Nucleus accumbens (tissue), 56 donors: ENCODE measurements at regions not wholly inside any gene's neighbourhood (a gene's known extent, or its start where the extent isn't known, plus 50 kb on each side); places are given as distances from the start of the nearest gene placed in this dataset.

ENCODE experiments used
- DNase-seq, 56 donors: peaks; one replicate each; lab custom pipeline; 2025; lab: John Stamatoyannopoulos, UW

GRCh38 chr14:44309331-44309730 lies 197.8 kb downstream of the FSCB start:
- DNase-seq: no peak

DNA sequence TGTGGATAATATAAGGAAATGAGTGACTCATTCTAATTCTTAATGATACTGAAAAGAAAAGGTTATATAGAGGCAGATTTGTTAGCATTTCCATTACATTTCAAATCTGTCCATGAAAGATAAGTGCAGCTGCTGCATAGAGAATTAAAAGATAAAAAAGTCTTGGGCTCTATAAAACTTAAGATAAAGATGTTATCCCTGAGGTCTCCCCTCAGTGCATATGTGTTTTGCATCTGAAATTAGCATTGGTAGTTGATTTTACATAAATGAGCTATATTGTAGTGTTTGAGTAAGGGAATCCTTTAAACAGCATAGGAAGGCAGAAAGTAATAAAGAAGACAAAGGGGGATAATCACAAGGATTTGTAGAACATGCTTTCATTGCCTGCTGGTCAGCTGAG lies 206.2 kb downstream of the FSCB start:
- no peak for DNase-seq

GRCh38 chr14:44297437-44297836 lies 209.6 kb downstream of the FSCB start:
- no peak for DNase-seq

- no peak for DNase-seq
These were observed 215.6 kb downstream of the FSCB start for GRCh38 chr14:44291366-44291915.

GRCh38 chr14:44287858-44288257 lies 219.2 kb downstream of the FSCB start:
- no peak for DNase-seq

DNA sequence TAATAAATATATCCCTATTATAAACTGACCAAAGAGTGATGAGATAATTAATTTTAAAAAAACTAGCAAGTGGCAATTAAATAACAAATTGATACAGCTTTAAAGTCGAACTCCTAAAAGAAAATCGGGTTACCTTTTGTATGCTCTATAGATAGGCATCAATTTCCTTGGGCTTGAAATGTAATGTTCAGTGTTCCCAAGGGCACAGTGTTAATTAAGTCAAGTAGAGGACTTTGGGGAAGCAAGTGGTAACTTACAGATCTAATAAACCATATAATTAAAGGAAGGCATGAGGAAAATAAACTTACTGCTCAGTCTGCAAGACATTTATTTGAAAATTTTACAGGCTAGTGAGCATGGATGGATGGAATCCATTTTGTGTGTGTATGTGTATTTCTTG lies 220.9 kb downstream of the FSCB start:
- DNase-seq: no peak

GRCh38 chr14:44283836-44284235 lies 223.2 kb downstream of the FSCB start:
- DNase-seq: no peak

- DNase-seq: no peak
These were observed 227.7 kb downstream of the FSCB start for GRCh38 chr14:44279357-44279756.

DNA sequence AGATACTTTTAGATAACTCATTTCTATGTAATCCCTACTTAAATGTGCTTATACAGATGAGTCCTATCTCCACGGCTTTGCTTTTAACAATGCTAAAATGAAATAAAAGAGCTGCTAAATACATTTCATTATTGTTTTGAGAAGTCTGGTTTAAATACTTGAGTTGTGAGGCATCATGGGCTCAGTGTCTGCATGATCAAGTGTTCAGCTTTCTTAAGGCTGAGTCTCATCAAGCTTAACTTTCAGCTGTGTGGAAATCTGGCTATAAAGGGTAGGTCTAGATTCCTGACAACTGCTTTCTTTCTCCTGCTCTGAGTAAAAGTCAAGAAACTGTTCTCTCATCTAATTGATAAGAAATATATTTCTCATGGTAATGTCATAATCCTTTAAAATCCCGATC lies 235.4 kb downstream of the FSCB start:
- no peak for DNase-seq

DNA sequence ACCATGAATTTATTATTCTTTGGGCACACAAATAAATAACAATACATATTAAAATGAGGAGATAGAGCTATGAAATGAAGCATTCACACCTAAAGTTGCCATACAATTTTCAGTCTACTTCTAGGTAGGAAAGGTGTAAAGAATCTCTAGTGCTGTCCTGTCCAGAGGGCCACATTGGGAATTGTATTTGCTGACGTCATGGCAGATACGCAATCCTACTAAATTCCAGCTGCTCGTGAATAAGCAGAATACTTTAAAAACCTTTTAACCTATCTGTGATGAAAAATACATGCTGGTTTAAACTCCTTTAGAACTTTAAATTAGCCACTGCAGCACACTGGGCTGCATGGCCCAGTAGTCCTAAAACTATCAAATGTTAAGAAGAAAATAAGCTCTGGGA lies 236.1 kb downstream of the FSCB start:
- no peak for DNase-seq

GRCh38 chr14:44265246-44265645 lies 241.8 kb downstream of the FSCB start:
- DNase-seq: no peak

DNA sequence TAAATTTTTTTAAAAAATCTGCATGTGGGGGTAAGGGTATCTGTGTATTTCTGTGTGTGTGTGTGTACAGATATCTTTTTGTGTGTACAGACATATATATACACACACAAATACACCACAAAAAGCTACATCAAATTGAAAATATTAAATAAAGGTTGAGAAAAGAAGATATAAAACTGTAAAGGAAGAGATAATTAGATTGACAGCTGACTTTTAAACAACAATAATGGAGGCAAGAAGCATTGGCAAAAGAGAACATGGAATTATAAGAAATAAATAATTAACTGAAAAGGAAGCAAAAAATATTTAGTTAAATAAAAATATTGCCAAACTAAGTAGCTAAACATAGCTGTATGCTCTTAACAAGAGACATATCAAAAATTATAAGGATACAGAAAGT lies 291.4 kb downstream of the FSCB start:
- DNase-seq: no peak

GRCh38 chr14:44211718-44212117 lies 295.4 kb downstream of the FSCB start:
- DNase-seq: no peak

- no peak for DNase-seq
These were observed 302.8 kb downstream of the FSCB start for GRCh38 chr14:44204061-44204835.

DNA sequence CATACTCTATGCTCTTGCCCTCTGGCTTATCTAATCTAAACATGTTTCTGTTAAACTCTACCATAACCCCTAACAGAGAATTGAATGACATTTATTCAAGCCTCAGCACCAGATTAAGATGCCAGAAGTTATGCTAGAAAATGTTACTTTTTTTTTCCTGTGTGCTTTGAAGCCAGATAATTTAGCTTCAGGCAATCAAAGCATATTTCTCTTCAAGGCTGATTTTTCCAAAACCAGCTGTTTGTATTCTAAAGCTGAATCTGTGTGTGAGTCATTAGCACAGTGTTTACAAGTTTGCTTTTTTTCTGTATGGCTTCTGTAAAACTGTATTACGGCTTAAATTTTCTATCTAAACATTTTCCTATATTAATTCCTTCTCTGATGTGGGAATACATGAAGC lies 326.1 kb downstream of the FSCB start:
- no peak for DNase-seq

DNA sequence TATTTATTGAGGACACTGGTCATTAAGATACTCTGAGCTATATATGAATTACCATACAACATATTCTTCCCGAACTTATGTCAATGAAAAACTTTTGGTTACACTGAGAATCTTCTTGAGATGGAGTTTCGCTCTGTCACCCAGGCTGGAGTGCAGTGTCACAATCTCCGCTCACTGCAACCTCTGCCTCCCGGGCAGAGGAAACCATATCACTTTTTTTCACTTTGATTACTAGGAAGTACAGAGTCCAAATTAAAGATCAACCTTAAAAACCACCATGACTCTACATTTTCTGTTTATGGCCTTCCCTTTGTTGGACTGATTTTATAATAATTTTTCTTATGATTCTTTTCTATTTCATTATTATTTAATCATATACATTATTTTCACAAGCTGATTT lies 336.5 kb downstream of the FSCB start:
- DNase-seq: no peak

DNA sequence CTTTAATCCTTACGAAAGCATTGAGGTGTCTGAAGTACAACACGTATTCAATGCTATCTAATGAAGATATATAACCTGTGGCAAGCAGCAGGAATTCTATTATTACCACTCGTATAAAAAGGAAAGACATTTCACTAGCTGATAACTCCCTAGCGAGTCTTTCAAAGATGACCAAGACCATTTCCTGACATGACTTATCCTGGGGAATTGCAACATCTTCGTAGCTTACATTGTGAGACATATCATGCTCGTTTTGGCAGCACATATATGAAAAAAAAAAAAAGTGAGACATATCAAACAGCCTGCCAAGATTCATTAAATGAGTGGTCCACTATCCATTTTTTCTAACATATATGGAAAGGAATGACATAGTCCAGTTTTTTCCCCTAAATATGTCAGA lies 337.0 kb downstream of the FSCB start:
- DNase-seq: no peak

DNA sequence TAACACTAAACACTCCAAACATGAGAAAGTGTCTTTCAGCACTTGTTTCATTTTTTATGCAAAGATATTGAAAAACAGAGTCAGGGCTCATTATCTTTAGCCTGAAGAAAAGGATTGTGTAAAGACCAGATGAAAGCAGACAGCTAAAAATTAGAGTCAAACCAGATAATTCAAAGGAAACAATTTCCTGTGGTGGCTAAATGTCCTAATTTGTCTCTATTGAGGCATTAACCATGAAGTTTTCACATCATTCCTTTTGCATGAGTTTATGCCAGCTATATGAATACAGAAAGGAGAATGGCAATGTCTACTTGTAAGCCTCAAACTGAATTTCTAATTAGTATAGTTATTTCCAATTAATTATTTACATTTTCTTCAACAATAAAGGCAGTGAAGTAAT lies 338.5 kb downstream of the FSCB start:
- no peak for DNase-seq

- no peak for DNase-seq
These were observed 340.5 kb downstream of the FSCB start for GRCh38 chr14:44166611-44167010.

GRCh38 chr14:44165936-44166335 lies 341.1 kb downstream of the FSCB start:
- DNase-seq: no peak

DNA sequence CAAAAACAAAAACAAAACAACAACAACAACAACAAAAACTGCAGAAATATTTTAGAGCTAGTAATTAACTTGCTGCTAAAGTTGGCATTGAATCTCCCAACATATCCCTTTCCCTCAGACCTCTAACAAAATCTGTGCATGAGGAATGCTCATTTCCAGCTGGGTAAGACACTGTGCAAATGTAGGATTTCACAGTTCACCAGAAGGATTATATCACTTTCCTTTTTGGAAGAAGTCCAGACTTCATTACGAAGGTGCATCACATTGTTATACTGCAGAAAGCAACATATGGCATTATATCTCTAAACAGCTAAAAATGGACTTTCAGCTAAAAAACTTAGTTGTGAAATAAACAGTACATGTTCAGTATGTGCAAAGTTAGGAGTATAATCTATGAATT lies 341.8 kb downstream of the FSCB start:
- no peak for DNase-seq

DNA sequence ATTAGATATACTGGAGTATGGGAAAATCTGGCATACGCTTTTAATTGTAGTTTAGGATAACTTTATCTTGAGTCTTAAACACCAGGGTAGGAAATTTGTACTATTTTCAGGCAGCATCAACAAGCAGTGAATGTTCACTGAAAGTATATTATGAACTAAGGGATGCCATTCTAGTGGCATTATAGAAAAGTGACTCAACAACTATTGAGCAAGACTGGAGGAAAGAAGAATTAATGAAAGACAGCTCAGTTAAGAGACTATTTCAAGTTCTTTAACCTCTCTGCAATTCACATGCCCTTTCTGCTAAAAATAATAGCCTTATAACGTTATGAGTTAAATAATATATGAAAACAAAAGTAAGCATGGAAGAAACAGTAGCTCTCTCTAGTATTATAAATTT lies 343.1 kb downstream of the FSCB start:
- DNase-seq: no peak

DNA sequence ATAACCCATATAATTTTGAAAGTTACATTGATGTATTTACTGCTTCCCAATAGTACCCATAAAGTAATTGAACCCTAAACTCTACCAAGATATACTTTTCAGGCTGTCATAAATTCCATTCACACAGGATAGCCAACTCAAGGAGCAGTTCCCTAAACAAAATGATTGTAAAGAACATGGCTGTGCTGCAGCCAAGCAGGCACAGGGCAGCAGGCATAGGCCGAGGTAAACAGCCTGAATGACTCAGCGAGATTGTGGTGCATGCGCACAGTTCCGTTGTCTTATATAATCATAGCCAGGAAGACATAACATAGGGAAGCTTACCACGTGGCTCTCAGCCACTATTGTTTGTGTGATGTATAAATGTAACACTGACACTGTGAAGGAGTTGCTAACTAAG lies 344.9 kb downstream of the FSCB start:
- DNase-seq: no peak
